ENCODE measurements at regions not wholly inside any gene's neighbourhood (a gene's known extent, or its start where the extent isn't known, plus 50 kb on each side); places are given as distances from the start of the nearest gene placed in this dataset.
A peak's percentile ranks its signal among the peaks of the same experiment; 100 is the strongest.

DNA sequence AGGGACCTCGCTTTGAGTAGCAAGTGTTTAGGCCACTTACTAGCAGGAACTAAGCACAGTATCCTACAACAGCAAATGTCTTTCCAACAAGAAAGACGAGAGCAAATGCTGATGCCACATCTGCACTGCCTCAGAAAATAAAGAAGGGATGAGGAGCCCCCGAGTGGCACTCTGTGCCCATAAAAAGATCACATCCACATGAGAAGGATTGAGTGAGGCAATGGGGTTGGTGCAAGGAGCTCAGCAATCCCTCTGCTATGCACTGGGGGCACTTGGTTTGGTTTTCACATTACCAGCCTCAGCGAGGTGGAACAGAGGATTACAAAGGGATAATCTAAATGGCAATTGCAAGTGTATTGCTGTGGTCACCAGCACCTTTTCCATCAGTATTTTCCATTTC is 252.8 kb upstream of the SLC7A11 start:
- POLR2A ChIA-PET = no interaction called here
- CTCF ChIA-PET = interaction anchor here (0.9 to 1.0 kb wide), 2 partner anchors 111 to 376 kb away, joined by 3 read pairs; no protein-coding TSS in a partner anchor
- peak; percentile 30 for DNase-seq (ENCODE audit: extremely low spot score)
- no peak for TF ChIP-seq SP1 (IDR thresholded peaks at IDR 0.05)
- TF ChIP-seq LEF1 (IDR thresholded peaks at IDR 0.05; ENCODE audit: borderline replicate concordance) = no peak
- TF ChIP-seq ELF4 (IDR thresholded peaks at IDR 0.05) = no peak

DNA sequence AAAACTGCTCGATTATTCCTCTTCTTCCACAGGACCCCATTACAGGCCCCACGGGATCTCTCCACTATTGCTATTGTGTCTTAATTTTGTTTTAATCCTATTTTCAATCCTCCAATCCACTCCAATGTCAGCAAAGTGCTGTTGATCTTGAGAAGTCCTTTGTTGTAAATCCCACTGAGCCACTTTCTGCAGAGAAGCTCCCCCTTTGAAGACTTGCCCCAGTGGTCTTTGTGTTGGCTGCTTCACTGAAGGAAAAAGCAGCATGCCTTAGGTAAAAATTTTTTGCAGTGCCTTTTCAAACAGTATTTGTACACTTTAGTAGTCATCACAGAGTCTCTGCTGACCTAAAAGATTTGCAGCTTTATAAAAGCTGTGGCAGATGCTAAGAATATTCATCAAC is 252.0 kb upstream of the SLC7A11 start:
- ChIA-PET POLR2A (no interaction called here), CTCF (no interaction called here)
- DNase-seq (ENCODE audit: extremely low spot score) = no peak
- no peak for TF ChIP-seq FOXM1 (IDR thresholded peaks at IDR 0.05; ENCODE audit: borderline replicate concordance)
- no peak for TF ChIP-seq SUZ12 (IDR thresholded peaks at IDR 0.05)
- TF ChIP-seq TARDBP (IDR thresholded peaks at IDR 0.05) = no peak
- no peak for TF ChIP-seq SP1 (IDR thresholded peaks at IDR 0.05)
- TF ChIP-seq L3MBTL2 (conservative IDR thresholded peaks at IDR 0.05) = no peak
- TF ChIP-seq HDGF (IDR thresholded peaks at IDR 0.05; ENCODE audit: borderline replicate concordance) = no peak
- no peak for TF ChIP-seq FOXA1 (IDR thresholded peaks at IDR 0.05)
- TF ChIP-seq ZNF384 (IDR thresholded peaks at IDR 0.05) = no peak
- TF ChIP-seq BHLHE40 (IDR thresholded peaks at IDR 0.05; ENCODE audit: borderline replicate concordance) = no peak
- no peak for TF ChIP-seq CTBP1 (IDR thresholded peaks at IDR 0.05; ENCODE audit: borderline replicate concordance)
- no peak for TF ChIP-seq ELF4 (IDR thresholded peaks at IDR 0.05)
- TF ChIP-seq NFRKB (IDR thresholded peaks at IDR 0.05) = no peak
- no peak for TF ChIP-seq ARNT (IDR thresholded peaks at IDR 0.05)
- TF ChIP-seq FOXK2 (IDR thresholded peaks at IDR 0.05) = no peak
- TF ChIP-seq, protein P1, sequence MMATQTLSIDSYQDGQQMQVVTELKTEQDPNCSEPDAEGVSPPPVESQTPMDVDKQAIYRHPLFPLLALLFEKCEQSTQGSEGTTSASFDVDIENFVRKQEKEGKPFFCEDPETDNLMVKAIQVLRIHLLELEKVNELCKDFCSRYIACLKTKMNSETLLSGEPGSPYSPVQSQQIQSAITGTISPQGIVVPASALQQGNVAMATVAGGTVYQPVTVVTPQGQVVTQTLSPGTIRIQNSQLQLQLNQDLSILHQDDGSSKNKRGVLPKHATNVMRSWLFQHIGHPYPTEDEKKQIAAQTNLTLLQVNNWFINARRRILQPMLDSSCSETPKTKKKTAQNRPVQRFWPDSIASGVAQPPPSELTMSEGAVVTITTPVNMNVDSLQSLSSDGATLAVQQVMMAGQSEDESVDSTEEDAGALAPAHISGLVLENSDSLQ (IDR thresholded peaks at IDR 0.05) = no peak
- TF ChIP-seq LEF1 (IDR thresholded peaks at IDR 0.05; ENCODE audit: borderline replicate concordance) = no peak

DNA sequence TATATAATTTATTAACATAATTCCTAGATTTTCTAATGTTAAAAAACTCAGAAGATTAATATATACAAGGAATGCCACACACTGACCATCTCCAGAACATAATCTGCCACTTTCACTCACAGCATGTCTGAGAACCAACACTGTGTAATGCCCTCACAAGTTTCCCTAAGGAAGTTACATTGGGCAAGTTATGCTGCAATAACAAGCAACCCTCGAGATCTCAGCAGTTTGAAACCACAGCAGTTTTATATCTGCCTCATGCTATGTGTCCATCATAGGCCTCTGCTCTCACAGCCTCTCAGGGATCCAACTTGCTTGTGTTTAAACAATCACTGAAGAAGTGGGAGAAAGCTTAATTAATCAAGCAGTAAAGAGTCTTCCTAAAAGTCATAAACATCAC is 250.0 kb upstream of the SLC7A11 start:
- CTCF ChIA-PET = no interaction called here

DNA sequence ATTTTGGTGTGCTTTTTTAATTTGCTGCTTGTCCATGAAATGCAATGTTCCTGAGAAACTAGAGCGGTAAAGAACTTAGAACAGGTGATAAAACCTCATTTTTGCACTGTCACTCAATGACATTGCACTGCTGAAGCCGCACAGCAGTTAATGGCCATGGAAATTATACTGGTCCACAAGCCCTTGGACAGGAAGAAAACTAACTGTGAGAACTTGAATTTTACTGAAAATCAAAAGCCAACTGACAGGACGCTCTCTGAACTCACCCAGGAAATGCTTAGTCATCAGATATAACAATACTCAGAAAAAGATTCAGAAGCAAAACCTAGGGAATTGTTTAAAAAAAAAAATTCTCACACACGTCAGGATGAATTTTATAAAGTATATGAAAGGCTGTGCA is 246.4 kb upstream of the SLC7A11 start:
- ChIA-PET POLR2A (no interaction called here), CTCF (interaction anchor here (0.6 to 0.7 kb wide), 2 partner anchors 30 to 342 kb away, joined by 3 read pairs; no protein-coding TSS in a partner anchor)
- TF ChIP-seq LEF1 (IDR thresholded peaks at IDR 0.05; ENCODE audit: borderline replicate concordance) = no peak
- TF ChIP-seq FOXA1 (IDR thresholded peaks at IDR 0.05) = no peak
- TF ChIP-seq SUZ12 (IDR thresholded peaks at IDR 0.05) = no peak
- TF ChIP-seq ZNF384 (IDR thresholded peaks at IDR 0.05) = no peak
- no peak for TF ChIP-seq L3MBTL2 (conservative IDR thresholded peaks at IDR 0.05)
- no peak for TF ChIP-seq CTBP1 (IDR thresholded peaks at IDR 0.05; ENCODE audit: borderline replicate concordance)
- no peak for TF ChIP-seq FOXK2 (IDR thresholded peaks at IDR 0.05)
- no peak for TF ChIP-seq ELF4 (IDR thresholded peaks at IDR 0.05)
- no peak for TF ChIP-seq TARDBP (IDR thresholded peaks at IDR 0.05)
- no peak for TF ChIP-seq ARNT (IDR thresholded peaks at IDR 0.05)
- no peak for TF ChIP-seq NFRKB (IDR thresholded peaks at IDR 0.05)
- TF ChIP-seq BHLHE40 (IDR thresholded peaks at IDR 0.05; ENCODE audit: borderline replicate concordance) = no peak
- TF ChIP-seq, protein P1 (IDR thresholded peaks at IDR 0.05) = no peak
- no peak for TF ChIP-seq HDGF (IDR thresholded peaks at IDR 0.05; ENCODE audit: borderline replicate concordance)
- no peak for TF ChIP-seq SP1 (IDR thresholded peaks at IDR 0.05)
- TF ChIP-seq FOXM1 (IDR thresholded peaks at IDR 0.05; ENCODE audit: borderline replicate concordance) = no peak

More for the DNA sequence above, 250.0 kb upstream of the SLC7A11 start:
- DNase-seq (ENCODE audit: extremely low spot score) = no peak
- TF ChIP-seq FOXK2 (IDR thresholded peaks at IDR 0.05) (no peak), BHLHE40 (IDR thresholded peaks at IDR 0.05; ENCODE audit: borderline replicate concordance) (no peak), HDGF (IDR thresholded peaks at IDR 0.05; ENCODE audit: borderline replicate concordance) (no peak), CTBP1 (IDR thresholded peaks at IDR 0.05; ENCODE audit: borderline replicate concordance) (no peak), ELF4 (IDR thresholded peaks at IDR 0.05) (no peak), L3MBTL2 (conservative IDR thresholded peaks at IDR 0.05) (no peak), NFRKB (IDR thresholded peaks at IDR 0.05) (no peak), SP1 (IDR thresholded peaks at IDR 0.05) (no peak), FOXM1 (IDR thresholded peaks at IDR 0.05; ENCODE audit: borderline replicate concordance) (no peak), ZNF384 (IDR thresholded peaks at IDR 0.05) (no peak), SUZ12 (IDR thresholded peaks at IDR 0.05) (no peak)
- TF ChIP-seq, protein P1 (IDR thresholded peaks at IDR 0.05) = no peak
- POLR2A ChIA-PET = no interaction called here

DNA sequence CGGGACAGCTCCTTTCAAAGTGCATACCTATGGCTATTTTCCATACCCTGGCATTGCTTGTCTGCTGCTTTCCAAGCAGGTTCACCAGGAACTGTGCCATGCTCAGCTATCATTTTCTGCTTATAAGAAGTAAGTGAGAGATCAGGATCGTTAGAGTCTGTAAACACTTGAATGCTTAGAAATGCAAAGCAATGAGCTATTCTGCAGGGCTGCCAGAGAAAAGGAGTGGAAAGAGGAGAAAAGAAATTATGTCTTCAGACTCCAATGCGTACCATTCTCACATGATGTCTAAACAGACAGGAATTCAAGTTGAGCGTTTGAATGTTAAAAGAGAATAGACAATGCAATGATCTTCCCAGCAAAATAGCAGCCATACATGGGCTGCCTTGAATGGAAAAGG is 245.5 kb upstream of the SLC7A11 start:
- CTCF ChIA-PET = no interaction called here

More for the DNA sequence above, 246.4 kb upstream of the SLC7A11 start:
- no peak for DNase-seq (ENCODE audit: extremely low spot score)

DNA sequence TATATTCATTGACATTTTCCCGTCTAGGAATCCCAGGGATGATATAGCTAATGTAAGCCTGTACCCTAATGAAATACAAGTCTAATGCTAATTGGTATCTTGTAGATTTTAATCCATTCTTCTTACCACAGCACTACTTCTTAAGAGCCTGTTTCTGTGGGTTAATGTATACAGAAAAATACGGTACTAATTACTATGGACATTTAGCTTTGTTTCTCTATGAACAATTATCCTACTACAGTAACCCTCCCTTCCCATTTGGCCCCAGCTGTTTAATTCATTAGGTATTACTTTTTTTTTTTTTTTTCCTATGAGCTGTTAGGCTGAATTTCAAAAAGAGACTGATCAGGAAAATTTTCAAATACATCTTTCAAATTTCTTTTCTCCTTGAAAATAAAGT is 245.1 kb upstream of the SLC7A11 start:
- TF ChIP-seq ARNT (IDR thresholded peaks at IDR 0.05) (no peak), FOXK2 (IDR thresholded peaks at IDR 0.05) (no peak), CTBP1 (IDR thresholded peaks at IDR 0.05; ENCODE audit: borderline replicate concordance) (no peak), FOXM1 (IDR thresholded peaks at IDR 0.05; ENCODE audit: borderline replicate concordance) (no peak), SUZ12 (IDR thresholded peaks at IDR 0.05) (no peak), L3MBTL2 (conservative IDR thresholded peaks at IDR 0.05) (no peak), HDGF (IDR thresholded peaks at IDR 0.05; ENCODE audit: borderline replicate concordance) (no peak), FOXA1 (IDR thresholded peaks at IDR 0.05) (no peak), ZNF384 (IDR thresholded peaks at IDR 0.05) (no peak), ELF4 (IDR thresholded peaks at IDR 0.05) (no peak)
- TF ChIP-seq, protein P1 (IDR thresholded peaks at IDR 0.05) = no peak
- ChIA-PET POLR2A (no interaction called here), CTCF (no interaction called here)
- DNase-seq (ENCODE audit: extremely low spot score) = no peak

More for the DNA sequence above, 245.5 kb upstream of the SLC7A11 start:
- POLR2A ChIA-PET = no interaction called here
- TF ChIP-seq FOXA1 (IDR thresholded peaks at IDR 0.05) = no peak
- TF ChIP-seq SP1 (IDR thresholded peaks at IDR 0.05) = no peak
- no peak for TF ChIP-seq L3MBTL2 (conservative IDR thresholded peaks at IDR 0.05)
- no peak for DNase-seq (ENCODE audit: extremely low spot score)

Measured in HEK293T (cell line).